GM10266 (cell line): ENCODE measurements at regions not wholly inside any gene's neighbourhood (a gene's known extent, or its start where the extent isn't known, plus 50 kb on each side); places are given as distances from the start of the nearest gene placed in this dataset.

Experiments used
- DNase-seq: peaks from one replicate; pipeline ENCODE4 v3.0.0; 2012; ENCODE audit errors: extremely low spot score
- CTCF ChIP-seq: IDR thresholded peaks from 2 replicates; pipeline ENCODE4 v1.5.1; 2012; ENCODE audit warnings: mild to moderate bottlenecking, low read depth; ENCODE audit not compliant: control insufficient read depth, insufficient read depth; ENCODE audit errors: missing control alignments

DNA sequence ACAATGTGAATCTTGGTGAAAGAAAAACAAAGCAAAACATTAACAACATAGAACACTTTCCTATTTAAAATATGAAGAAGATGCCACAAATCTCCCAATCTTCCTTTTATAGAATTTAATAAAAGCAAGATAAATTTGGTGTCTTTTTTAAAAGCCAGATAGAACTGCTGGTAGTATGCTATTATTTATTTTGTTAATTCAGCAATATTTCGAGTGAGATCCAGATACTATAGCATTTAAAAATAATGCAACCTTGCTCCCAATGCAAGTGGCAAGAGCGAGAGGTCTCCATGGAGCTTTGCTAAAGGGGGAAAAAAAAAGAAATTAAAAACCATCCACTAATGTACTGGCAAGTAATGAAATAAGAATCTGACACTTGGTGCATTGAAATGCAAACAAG is 121.8 kb downstream of the IL20RB start:
- TF ChIP-seq CTCF, result no peak
- no peak for DNase-seq

GRCh38 chr3:137081711-137082110 is 123.9 kb downstream of the IL20RB start:
- no peak for DNase-seq
- no peak for TF ChIP-seq CTCF

GRCh38 chr3:137082763-137083162 is 125.0 kb downstream of the IL20RB start:
- no peak for DNase-seq
- TF ChIP-seq CTCF, result no peak

GRCh38 chr3:137083332-137083731 is 125.5 kb downstream of the IL20RB start:
- no peak for TF ChIP-seq CTCF

GRCh38 chr3:137084586-137084985 is 126.8 kb downstream of the IL20RB start:
- DNase-seq, result no peak
- no peak for TF ChIP-seq CTCF

More at GRCh38 chr3:137083332-137083731, 125.5 kb downstream of the IL20RB start:
- no peak for DNase-seq

GRCh38 chr3:137097386-137097785 is 139.6 kb downstream of the IL20RB start:
- no peak for TF ChIP-seq CTCF

GRCh38 chr3:137097852-137098251 is 140.1 kb downstream of the IL20RB start:
- DNase-seq, result no peak
- TF ChIP-seq CTCF, result no peak

More at GRCh38 chr3:137097386-137097785, 139.6 kb downstream of the IL20RB start:
- DNase-seq, result no peak
